Neuronal stem cell (in vitro differentiated cells): ENCODE measurements at regions not wholly inside any gene's neighbourhood (a gene's known extent, or its start where the extent isn't known, plus 50 kb on each side); places are given as distances from the start of the nearest gene placed in this dataset.

Source experiments
- DNase-seq: peaks from one replicate; pipeline ENCODE4 v3.0.0-alpha.2; 2013; ENCODE audit warnings: low spot score
- H2AFZ ChIP-seq: one replicate; pipeline ENCODE4 v1.6.1; 2013; ENCODE audit warnings: mild to moderate bottlenecking, low read length, inconsistent platforms
- H2AK5ac ChIP-seq: 2 replicates; pipeline ENCODE4 v1.6.1; 2013; ENCODE audit warnings: low read depth, mild to moderate bottlenecking, inconsistent platforms, low read length, moderate library complexity, mixed read lengths
- H2BK120ac ChIP-seq: 2 replicates; pipeline ENCODE4 v1.6.1; 2013; ENCODE audit warnings: low read depth, mild to moderate bottlenecking, inconsistent platforms, low read length, moderate library complexity, mixed read lengths
- H2BK12ac ChIP-seq: one replicate; pipeline ENCODE4 v1.6.1; 2013; ENCODE audit warnings: low read length, inconsistent platforms
- H2BK15ac ChIP-seq: 2 replicates; pipeline ENCODE4 v1.6.1; 2013; ENCODE audit warnings: mild to moderate bottlenecking, low read length, inconsistent platforms, mixed read lengths
- H2BK5ac ChIP-seq: one replicate; pipeline ENCODE4 v1.6.1; 2013; ENCODE audit warnings: inconsistent platforms, mild to moderate bottlenecking, low read length, moderate library complexity
- H3K14ac ChIP-seq: one replicate; pipeline ENCODE4 v1.6.1; 2013; ENCODE audit warnings: low read length, inconsistent platforms
- H3K18ac ChIP-seq: 2 replicates; pipeline ENCODE4 v1.6.1; 2013; ENCODE audit warnings: low read length, inconsistent platforms
- H3K23ac ChIP-seq: 2 replicates; pipeline ENCODE4 v1.6.1; 2013; ENCODE audit warnings: low read depth, mild to moderate bottlenecking, mixed read lengths, low read length, inconsistent platforms; ENCODE audit not compliant: poor library complexity
- H3K27ac ChIP-seq: replicated peaks from 3 replicates; pipeline ENCODE4 v1.5.1; 2013; ENCODE audit warnings: low read length, inconsistent platforms
- H3K27me3 ChIP-seq, 3 experiments: 2 replicates each; pipeline ENCODE4 v1.6.1; 2013; ENCODE audit warnings: low read length in 3 of 3, mild to moderate bottlenecking in 2 of 3, inconsistent platforms in 1 of 3, low read depth in 1 of 3, mixed read lengths in 1 of 3, moderate library complexity in 1 of 3; ENCODE audit not compliant: control insufficient read depth in 3 of 3, insufficient read depth in 3 of 3
- H3K36me3 ChIP-seq, 2 donors: replicated peaks in 1 of 2; 2 replicates each; pipeline ENCODE4 v1.6.1; 2013; ENCODE audit warnings: low read length in 2 of 2; ENCODE audit not compliant: control insufficient read depth in 2 of 2, insufficient read depth in 2 of 2
- H3K4ac ChIP-seq: 2 replicates; pipeline ENCODE4 v1.6.1; 2013; ENCODE audit warnings: inconsistent platforms, mild to moderate bottlenecking, low read length, moderate library complexity
- H3K4me1 ChIP-seq, 2 donors: 1 replicate in 1 of 2; 2 replicates in 1 of 2; pipeline ENCODE4 v1.6.1; 2013; ENCODE audit warnings: low read length in 2 of 2, low read depth in 1 of 2; ENCODE audit not compliant: control insufficient read depth in 2 of 2, insufficient read depth in 1 of 2
- H3K4me2 ChIP-seq: one replicate; pipeline ENCODE4 v1.6.1; 2013; ENCODE audit warnings: mild to moderate bottlenecking, low read length, inconsistent platforms; ENCODE audit not compliant: insufficient read depth, poor library complexity, severe bottlenecking
- H3K4me3 ChIP-seq, 2 donors: 2 replicates each; pipeline ENCODE4 v1.5.1; 2013; ENCODE audit warnings: low read length in 2 of 2, mild to moderate bottlenecking in 2 of 2, inconsistent platforms in 1 of 2, moderate library complexity in 1 of 2
- H3K79me1 ChIP-seq: one replicate; pipeline ENCODE4 v1.6.1; 2013; ENCODE audit warnings: low read depth, mild to moderate bottlenecking, inconsistent platforms, low read length, moderate library complexity
- H3K9ac ChIP-seq: one replicate; pipeline ENCODE4 v1.6.1; 2013; ENCODE audit warnings: mild to moderate bottlenecking, low read depth, low read length, inconsistent platforms; ENCODE audit not compliant: poor library complexity
- H3K9me3 ChIP-seq, 2 donors: replicated peaks in 1 of 2; 2 replicates each; pipeline versions ENCODE3 to v1.6.1; 2013; ENCODE audit warnings: low read length in 2 of 2, mild to moderate bottlenecking in 2 of 2, inconsistent platforms in 1 of 2, low read depth in 1 of 2, mixed read lengths in 1 of 2, moderate library complexity in 1 of 2; ENCODE audit not compliant: control insufficient read depth in 2 of 2, insufficient read depth in 1 of 2
- H4K8ac ChIP-seq: one replicate; pipeline ENCODE4 v1.6.1; 2013; ENCODE audit warnings: low read depth, mild to moderate bottlenecking, inconsistent platforms, low read length, moderate library complexity
- H4K91ac ChIP-seq: one replicate; pipeline ENCODE4 v1.6.1; 2013; ENCODE audit warnings: low read length, low read depth, mild to moderate bottlenecking, inconsistent platforms; ENCODE audit not compliant: poor library complexity
- WGBS, 2 donors: extraction: QIAGEN DNeasy Blood & Tissue Kit; methylation state at CpG; one replicate each; pipeline ENCODE4 v1.1.7; 2013; ENCODE audit warnings: missing lambda C conversion rate in 2 of 2, mixed read lengths in 1 of 2; ENCODE audit not compliant: insufficient read length in 2 of 2, insufficient replicate concordance in 1 of 2; ENCODE audit errors: extremely low coverage in 2 of 2; 5-methylcytosine and 5-hydroxymethylcytosine counted together

DNA sequence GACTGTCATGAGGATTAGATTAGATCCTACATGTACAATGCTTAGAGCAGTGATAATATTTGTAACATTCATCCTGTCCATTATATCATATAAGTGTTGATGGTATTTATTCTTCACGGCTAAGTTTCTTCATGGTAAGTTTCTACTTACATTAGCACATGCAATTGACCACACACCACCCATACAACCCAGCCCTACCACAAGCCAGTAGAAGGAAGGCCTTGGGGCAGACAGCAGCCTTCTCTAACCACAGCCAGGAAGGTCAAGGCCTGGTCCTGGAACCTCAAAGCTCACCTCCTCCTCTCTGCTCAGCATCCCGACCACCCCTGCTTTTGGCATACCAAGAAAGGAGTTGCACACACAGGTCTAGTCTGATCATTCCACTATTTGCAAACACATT, 245.2 kb upstream of the SDK2 start:
- Histone ChIP-seq H3K79me1 (no peaks in the 10 kb centered on the region), H2AFZ (no peak overlapping the region), H3K36me3 (no peaks in the 10 kb centered on the region), H2BK5ac (no peak overlapping the region), H4K91ac (no peak overlapping the region), H2AK5ac (no peak overlapping the region), H3K9ac (no peak overlapping the region), H3K4me1 (peaks cover 0 to 2% of the 10 kb centered on the region in 2 donors), H3K4me2 (no peak overlapping the region), H2BK12ac (no peak overlapping the region), H3K23ac (no peak overlapping the region), H3K9me3 (peaks cover 0 to 2% of the 10 kb centered on the region in 2 donors), H4K8ac (no peak overlapping the region), H3K4me3 (no peak overlapping the region), H3K14ac (no peak overlapping the region), H2BK15ac (no peak overlapping the region), H3K18ac (no peak overlapping the region), H3K4ac (no peak overlapping the region), H2BK120ac (no peak overlapping the region), H3K27ac (no peak overlapping the region), H3K27me3 (peaks cover 0 to 2% (median 0%) of the 10 kb centered on the region in 3 experiments)
- no peak for DNase-seq
- WGBS, 2 donors: no CpG with 5 or more reads among the region's 2 CpGs

- no CpG with 5 or more reads among the region's 8 CpGs for WGBS, 2 donors
- Histone ChIP-seq H3K4me1 (peaks cover 0 to 2% of the 10 kb centered on the region in 2 donors), H3K27ac (no peak overlapping the region)
Measured at GRCh38 chr17:73890831-73891405, 246.7 kb upstream of the SDK2 start.

DNA sequence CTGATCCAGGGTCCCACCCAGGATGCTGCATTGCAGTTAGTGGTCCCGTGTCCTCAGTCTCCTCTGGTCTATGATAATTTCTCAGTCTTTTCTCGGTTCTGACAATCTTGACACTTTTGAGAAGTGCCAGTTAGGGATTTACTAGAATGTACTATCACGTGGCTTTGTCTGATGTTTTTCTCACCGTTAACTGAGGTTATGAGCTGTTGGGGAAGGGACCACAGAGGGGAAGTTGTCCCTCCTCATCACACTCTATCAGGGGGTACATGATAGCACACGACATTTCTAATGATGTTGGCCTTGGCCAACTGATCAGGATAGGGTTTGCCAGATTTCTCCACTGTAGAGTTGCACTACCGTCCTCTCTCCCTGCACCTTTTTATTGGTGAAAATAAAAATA, 250.9 kb upstream of the SDK2 start:
- Histone ChIP-seq H3K36me3 (no peaks in the 10 kb centered on the region), H3K4me2 (no peak overlapping the region), H4K8ac (no peak overlapping the region), H3K27me3 (peaks cover 0 to 5% (median 5%) of the 10 kb centered on the region in 3 experiments), H3K23ac (no peak overlapping the region), H3K9ac (no peak overlapping the region), H3K18ac (no peak overlapping the region), H3K79me1 (no peaks in the 10 kb centered on the region), H3K4me3 (no peak overlapping the region), H3K14ac (no peak overlapping the region), H2AFZ (no peak overlapping the region), H2BK120ac (no peak overlapping the region), H3K4ac (no peak overlapping the region), H2BK15ac (no peak overlapping the region), H4K91ac (no peak overlapping the region), H3K4me1 (no peaks in the 10 kb centered on the region), H2BK12ac (no peak overlapping the region), H2AK5ac (no peak overlapping the region), H2BK5ac (no peak overlapping the region), H3K9me3 (peaks cover 0 to 2% of the 10 kb centered on the region in 2 donors), H3K27ac (no peak overlapping the region)
- WGBS, 2 donors: no CpG with 5 or more reads among the region's 6 CpGs
- no peak for DNase-seq

More at GRCh38 chr17:73890831-73891405, 246.7 kb upstream of the SDK2 start:
- Histone ChIP-seq H3K4me3 (no peak overlapping the region), H2AK5ac (no peak overlapping the region), H3K4me2 (no peak overlapping the region), H2BK12ac (no peak overlapping the region), H3K18ac (no peak overlapping the region), H3K14ac (no peak overlapping the region), H3K23ac (no peak overlapping the region), H4K91ac (no peak overlapping the region), H2BK5ac (no peak overlapping the region), H2AFZ (no peak overlapping the region), H3K9ac (no peak overlapping the region), H4K8ac (no peak overlapping the region), H3K9me3 (peaks cover 0 to 2% of the 10 kb centered on the region in 2 donors), H3K27me3 (peaks cover 0 to 2% (median 0%) of the 10 kb centered on the region in 3 experiments), H2BK120ac (no peak overlapping the region), H2BK15ac (no peak overlapping the region), H3K4ac (no peak overlapping the region), H3K79me1 (no peaks in the 10 kb centered on the region), H3K36me3 (no peaks in the 10 kb centered on the region)
- no peak for DNase-seq

GRCh38 chr17:73896966-73897365, 252.7 kb upstream of the SDK2 start:
- Histone ChIP-seq H3K36me3 (no peaks in the 10 kb centered on the region), H3K4ac (no peak overlapping the region), H2AK5ac (no peak overlapping the region), H3K9ac (no peak overlapping the region), H2BK5ac (no peak overlapping the region), H3K79me1 (no peaks in the 10 kb centered on the region), H2AFZ (no peak overlapping the region), H3K27me3 (peaks cover 0 to 22% (median 17%) of the 10 kb centered on the region in 3 experiments), H3K14ac (no peak overlapping the region), H2BK15ac (no peak overlapping the region), H3K9me3 (peaks cover 0 to 2% of the 10 kb centered on the region in 2 donors), H3K23ac (no peak overlapping the region), H4K91ac (no peak overlapping the region), H3K4me2 (no peak overlapping the region), H3K4me1 (peaks cover 0 to 2% of the 10 kb centered on the region in 2 donors), H3K4me3 (no peak overlapping the region), H3K18ac (no peak overlapping the region), H2BK120ac (no peak overlapping the region), H4K8ac (no peak overlapping the region), H3K27ac (no peak overlapping the region), H2BK12ac (no peak overlapping the region)
- no peak for DNase-seq
- no CpG with 5 or more reads among the region's 4 CpGs for WGBS, 2 donors
